B cell (primary cell): ENCODE measurements at regions not wholly inside any gene's neighbourhood (a gene's known extent, or its start where the extent isn't known, plus 50 kb on each side); places are given as distances from the start of the nearest gene placed in this dataset.
"Not testable (repeated sequence)": the region's sequence is repeated elsewhere in the genome, so short reads cannot be mapped to it uniquely, and the experiment has no call there.

Experiments
- ATAC-seq: fragments of 200-7000 bp; cut with Tn5 transposase; one replicate; pipeline ENCODE4 v1.10.0; 2021; ENCODE audit warnings: low read depth, mild to moderate bottlenecking, moderate number of reproducible peaks, moderate library complexity
- CTCF ChIA-PET: fragments of 350-600 bp; sonication (Branson Sonifier 250); formaldehyde crosslinking; loops from one replicate; lab custom pipeline; 2021; ENCODE audit warnings: antibody characterized with exemption, inconsistent platforms; lab: Charles Lee
- POLR2A ChIA-PET: fragments of 350-600 bp; sonication (Branson Sonifier 250); formaldehyde crosslinking; loops from one replicate; lab custom pipeline; 2021; ENCODE audit warnings: antibody characterized with exemption; lab: Charles Lee
- DNase-seq: peaks from one replicate; pipeline ENCODE4 v3.0.0; 2013
- H2AFZ ChIP-seq: 2 replicates; pipeline ENCODE4 v1.6.1; 2012; ENCODE audit warnings: mild to moderate bottlenecking, low read depth, low read length; ENCODE audit not compliant: insufficient read depth, poor library complexity, severe bottlenecking
- H3K27ac ChIP-seq, 2 donors: 1 replicate in 1 of 2; 2 replicates in 1 of 2; pipeline ENCODE4 v1.5.1; 2012 to 2013; ENCODE audit warnings: low read length in 2 of 2, mild to moderate bottlenecking in 2 of 2, moderate library complexity in 1 of 2
- H3K27me3 ChIP-seq, 4 experiments: fragments of 200-600 bp in 1 of 4; sonication (generic) in 1 of 4; replicated peaks in 1 of 4; 1 replicate in 2 of 4; 2 replicates in 2 of 4; pipeline versions ENCODE4 v1.6.1 to v1.7.0; 2013 to 2016; ENCODE audit warnings: low read length in 3 of 4, mild to moderate bottlenecking in 2 of 4, mixed read lengths in 1 of 4, moderate library complexity in 1 of 4; ENCODE audit not compliant: insufficient read depth in 4 of 4, control insufficient read depth in 3 of 4; ENCODE audit errors: control extremely low read depth in 1 of 4
- H3K36me3 ChIP-seq, 2 experiments: replicated peaks in 1 of 2; 1 replicate in 1 of 2; 2 replicates in 1 of 2; pipeline versions ENCODE4 v1.6.1 to v1.7.1; 2013; ENCODE audit warnings: low read length in 1 of 2; ENCODE audit not compliant: insufficient read depth in 2 of 2, control insufficient read depth in 1 of 2; ENCODE audit errors: control extremely low read depth in 1 of 2, extremely low read depth in 1 of 2
- H3K4me1 ChIP-seq, 2 donors: fragments of 200-600 bp in 1 of 2; sonication (generic) in 1 of 2; 1 replicate in 1 of 2; 2 replicates in 1 of 2; pipeline versions ENCODE4 v1.5.1 to v1.6.1; 2013 to 2017; ENCODE audit warnings: low read length in 2 of 2; ENCODE audit not compliant: control insufficient read depth in 2 of 2, insufficient read depth in 2 of 2
- H3K4me2 ChIP-seq: replicated peaks from 2 replicates; pipeline ENCODE3; 2012; ENCODE audit warnings: mild to moderate bottlenecking, low read depth, low read length; ENCODE audit not compliant: poor library complexity, severe bottlenecking
- H3K4me3 ChIP-seq, 5 experiments: fragments of 200-600 bp in 1 of 5; sonication (generic) in 1 of 5; 1 replicate in 3 of 5; 2 replicates in 2 of 5; pipeline versions ENCODE4 v1.5.1 to v1.7.0; 2011 to 2016; ENCODE audit warnings: low read length in 4 of 5, mild to moderate bottlenecking in 4 of 5, low read depth in 2 of 5, control low read depth in 1 of 5, moderate library complexity in 1 of 5; ENCODE audit not compliant: insufficient read depth in 1 of 5; ENCODE audit errors: control extremely low read depth in 1 of 5, extremely low read depth in 1 of 5
- H3K79me2 ChIP-seq: fragments of 200-600 bp; sonication (generic); one replicate; pipeline ENCODE4 v1.6.0; 2016; ENCODE audit warnings: low read length; ENCODE audit not compliant: control insufficient read depth, insufficient read depth
- H3K9ac ChIP-seq: fragments of 200-600 bp; sonication (generic); 2 replicates; pipeline ENCODE4 v1.6.1; 2017; ENCODE audit warnings: mild to moderate bottlenecking, low read length, moderate library complexity
- H3K9me3 ChIP-seq, 3 donors: one replicate each; pipeline versions ENCODE4 v1.6.1 to v1.7.1; 2013; ENCODE audit warnings: low read length in 2 of 3; ENCODE audit not compliant: control insufficient read depth in 2 of 3, insufficient read depth in 1 of 3; ENCODE audit errors: control extremely low read depth in 1 of 3
- H4K20me1 ChIP-seq: 2 replicates; pipeline ENCODE4 v1.6.0; 2012; ENCODE audit warnings: mild to moderate bottlenecking, low read length; ENCODE audit not compliant: insufficient read depth, control insufficient read depth, poor library complexity, severe bottlenecking
- H3K27ac Mint-ChIP-seq: one replicate; pipeline ENCODE4 v1.8.0; 2021; ENCODE audit warnings: mixed read lengths
- H3K27me3 Mint-ChIP-seq: one replicate; pipeline ENCODE4 v1.8.0; 2021; ENCODE audit warnings: mixed read lengths
- H3K4me1 Mint-ChIP-seq: one replicate; pipeline ENCODE4 v1.8.0; 2021; ENCODE audit warnings: mixed read lengths
- H3K4me3 Mint-ChIP-seq: one replicate; pipeline ENCODE4 v1.8.0; 2021; ENCODE audit warnings: mixed read lengths
- H3K9me3 Mint-ChIP-seq: one replicate; pipeline ENCODE4 v1.8.0; 2022; ENCODE audit warnings: mixed read lengths; ENCODE audit not compliant: insufficient read depth
- EZH2 ChIP-seq: IDR thresholded peaks from 2 replicates; pipeline ENCODE4 v1.6.1; 2012; ENCODE audit warnings: borderline replicate concordance, low read depth, mild to moderate bottlenecking, moderate library complexity, low read length; ENCODE audit not compliant: insufficient read depth, poor library complexity, severe bottlenecking
- WGBS: methylation state at CpG from one replicate; pipeline ENCODE4 v1.1.5; 2013; ENCODE audit warnings: missing lambda C conversion rate; ENCODE audit not compliant: insufficient coverage; 5-methylcytosine and 5-hydroxymethylcytosine counted together
- intact Hi-C: fragments of 100-400 bp; cut with micrococcal nuclease; formaldehyde crosslinking; loops from one replicate; pipeline ENCODE4 v1.10.0; 2022
- TF ChIP-seq, protein P1 (sequence below): fragments of 200-600 bp; IDR thresholded peaks from one replicate; pipeline ENCODE4 v1.8.0; 2022; ENCODE audit warnings: antibody characterized with exemption, mild to moderate bottlenecking

- H3K27ac ChIP-seq = no peak overlapping the region
- no peak overlapping the region for H2AFZ ChIP-seq
- 65% methylated on average over 20 of the region's 22 CpGs for WGBS
- Mint-ChIP-seq H3K27me3 (peaks cover 65% of the 10 kb centered on the region), H3K4me1 (no peaks in the 10 kb centered on the region), H3K9me3 (no peaks in the 10 kb centered on the region), H3K4me3 (no peak overlapping the region), H3K27ac (no peak overlapping the region)
- H3K36me3 ChIP-seq = no peaks in the 10 kb centered on the region
- H4K20me1 ChIP-seq = no peaks in the 10 kb centered on the region
- ATAC-seq (no peak), DNase-seq (no peak)
- H3K27me3 ChIP-seq = peaks cover 0 to 10% (median 3%) of the 10 kb centered on the region in 4 experiments
- CTCF ChIA-PET = interaction anchor here (1.6 kb wide), 1 partner anchor 10 kb away, joined by 4 read pairs; no protein-coding TSS in a partner anchor
- H3K9me3 ChIP-seq = peaks cover 0 to 4% (median 0%) of the 10 kb centered on the region in 3 donors
- TF ChIP-seq EZH2 = no peak
- TF ChIP-seq, protein P1, sequence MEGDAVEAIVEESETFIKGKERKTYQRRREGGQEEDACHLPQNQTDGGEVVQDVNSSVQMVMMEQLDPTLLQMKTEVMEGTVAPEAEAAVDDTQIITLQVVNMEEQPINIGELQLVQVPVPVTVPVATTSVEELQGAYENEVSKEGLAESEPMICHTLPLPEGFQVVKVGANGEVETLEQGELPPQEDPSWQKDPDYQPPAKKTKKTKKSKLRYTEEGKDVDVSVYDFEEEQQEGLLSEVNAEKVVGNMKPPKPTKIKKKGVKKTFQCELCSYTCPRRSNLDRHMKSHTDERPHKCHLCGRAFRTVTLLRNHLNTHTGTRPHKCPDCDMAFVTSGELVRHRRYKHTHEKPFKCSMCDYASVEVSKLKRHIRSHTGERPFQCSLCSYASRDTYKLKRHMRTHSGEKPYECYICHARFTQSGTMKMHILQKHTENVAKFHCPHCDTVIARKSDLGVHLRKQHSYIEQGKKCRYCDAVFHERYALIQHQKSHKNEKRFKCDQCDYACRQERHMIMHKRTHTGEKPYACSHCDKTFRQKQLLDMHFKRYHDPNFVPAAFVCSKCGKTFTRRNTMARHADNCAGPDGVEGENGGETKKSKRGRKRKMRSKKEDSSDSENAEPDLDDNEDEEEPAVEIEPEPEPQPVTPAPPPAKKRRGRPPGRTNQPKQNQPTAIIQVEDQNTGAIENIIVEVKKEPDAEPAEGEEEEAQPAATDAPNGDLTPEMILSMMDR = no peak
- H3K9ac ChIP-seq = no peak overlapping the region
- no peak overlapping the region for H3K4me2 ChIP-seq
- peaks cover 0 to 4% of the 10 kb centered on the region in 2 donors for H3K4me1 ChIP-seq
- H3K79me2 ChIP-seq = no peaks in the 10 kb centered on the region
- no peak overlapping the region for H3K4me3 ChIP-seq
- intact Hi-C loops = no loop called here
- POLR2A ChIA-PET = no interaction called here
These were observed 181.8 kb upstream of the PRSS1 start for GRCh38 chr7:142567201-142568075.

- no peak overlapping the region for H2AFZ ChIP-seq
- no peaks in the 10 kb centered on the region for H4K20me1 ChIP-seq
- no peaks in the 10 kb centered on the region for H3K9me3 Mint-ChIP-seq
- no peak for DNase-seq
- no peak overlapping the region for H3K4me2 ChIP-seq
- H3K27me3 Mint-ChIP-seq = peaks cover 65% of the 10 kb centered on the region
- ChIA-PET CTCF (no interaction called here), POLR2A (no interaction called here)
- H3K4me1 ChIP-seq = peaks cover 0 to 4% of the 10 kb centered on the region in 2 donors
- no peaks in the 10 kb centered on the region for H3K79me2 ChIP-seq
- WGBS = 57% methylated on average over 5 of the region's 5 CpGs
- H3K27ac Mint-ChIP-seq = no peak overlapping the region
- H3K27ac ChIP-seq = no peak overlapping the region
- no peak for ATAC-seq
- H3K4me3 ChIP-seq = no peak overlapping the region
- peaks cover 0 to 10% (median 3%) of the 10 kb centered on the region in 4 experiments for H3K27me3 ChIP-seq
- no peaks in the 10 kb centered on the region for H3K4me1 Mint-ChIP-seq
- intact Hi-C loops = no loop called here
- TF ChIP-seq, protein P1 = no peak
- TF ChIP-seq EZH2 = no peak
- H3K36me3 ChIP-seq = no peaks in the 10 kb centered on the region
- peaks cover 0 to 4% (median 0%) of the 10 kb centered on the region in 3 donors for H3K9me3 ChIP-seq
- H3K9ac ChIP-seq = no peak overlapping the region
- H3K4me3 Mint-ChIP-seq = no peak overlapping the region
These were observed 183.0 kb upstream of the PRSS1 start for GRCh38 chr7:142566271-142566670.

- H3K4me2 ChIP-seq, CTCF ChIA-PET, H3K9me3 ChIP-seq, intact Hi-C loops, H3K9me3 Mint-ChIP-seq, DNase-seq, ATAC-seq, H2AFZ ChIP-seq, H3K9ac ChIP-seq, H4K20me1 ChIP-seq, H3K4me3 Mint-ChIP-seq, POLR2A ChIA-PET, H3K36me3 ChIP-seq, H3K4me1 Mint-ChIP-seq, H3K79me2 ChIP-seq, H3K27ac ChIP-seq, H3K4me3 ChIP-seq, H3K4me1 ChIP-seq, H3K27ac Mint-ChIP-seq: not testable (repeated sequence)
- peaks cover 60% of the 10 kb centered on the region for H3K27me3 Mint-ChIP-seq
- peaks cover 0 to 14% (median 6%) of the 10 kb centered on the region in 4 experiments for H3K27me3 ChIP-seq
- WGBS = no CpG with 5 or more reads among the region's 3 CpGs
These were observed 185.1 kb upstream of the PRSS1 start for GRCh38 chr7:142564125-142564524.
